HEK293 (cell line): ENCODE measurements at regions not wholly inside any gene's neighbourhood (a gene's known extent, or its start where the extent isn't known, plus 50 kb on each side); places are given as distances from the start of the nearest gene placed in this dataset.

Source experiments
- OSR2 ChIP-seq: fragments of 450-650 bp; formaldehyde crosslinking; IDR thresholded peaks from 2 replicates; pipeline ENCODE4 v1.5.1; 2016; ENCODE audit warnings: missing biosample characterization, missing genetic modification characterization
- TRIM28 ChIP-seq: IDR thresholded peaks from 2 replicates; pipeline ENCODE4 v1.6.1; 2011; ENCODE audit warnings: low read length, control low read depth, borderline replicate concordance
- ZFP41 ChIP-seq: fragments of 450-650 bp; formaldehyde crosslinking; IDR thresholded peaks from 2 replicates; pipeline ENCODE4 v1.5.1; 2016; ENCODE audit warnings: missing biosample characterization, missing genetic modification characterization, borderline replicate concordance
- ZNF138 ChIP-seq: fragments of 450-650 bp; formaldehyde crosslinking; IDR thresholded peaks from 2 replicates; pipeline ENCODE4 v1.5.1; 2016; ENCODE audit warnings: missing biosample characterization, missing genetic modification characterization, borderline replicate concordance
- ZNF292 ChIP-seq: fragments of 450-650 bp; formaldehyde crosslinking; IDR thresholded peaks from 2 replicates; pipeline ENCODE4 v1.5.1; 2016; ENCODE audit warnings: low read depth, missing biosample characterization, missing genetic modification characterization, borderline replicate concordance
- ZNF394 ChIP-seq: fragments of 450-650 bp; formaldehyde crosslinking; IDR thresholded peaks from 2 replicates; pipeline ENCODE4 v1.5.1; 2016; ENCODE audit warnings: missing biosample characterization, missing genetic modification characterization, mild to moderate bottlenecking, moderate library complexity, borderline replicate concordance
- ZNF530 ChIP-seq: fragments of 450-650 bp; formaldehyde crosslinking; IDR thresholded peaks from 2 replicates; pipeline ENCODE4 v1.5.1; 2016; ENCODE audit warnings: low read depth, missing biosample characterization, missing genetic modification characterization
- TF ChIP-seq, protein P1 (sequence below): fragments of 450-650 bp; formaldehyde crosslinking; IDR thresholded peaks from 2 replicates; pipeline ENCODE4 v1.5.1; 2016; ENCODE audit warnings: missing biosample characterization, missing genetic modification characterization
- TF ChIP-seq, protein P2 (sequence below): fragments of 450-650 bp; formaldehyde crosslinking; IDR thresholded peaks from 2 replicates; pipeline ENCODE4 v1.5.1; 2016; ENCODE audit warnings: missing biosample characterization, missing genetic modification characterization
- TF ChIP-seq, protein P3 (sequence below): sonication (generic); formaldehyde crosslinking; IDR thresholded peaks from 2 replicates; pipeline ENCODE4 v1.8.1; 2022; ENCODE audit warnings: mild to moderate bottlenecking, moderate library complexity, missing genetic modification reagents

DNA sequence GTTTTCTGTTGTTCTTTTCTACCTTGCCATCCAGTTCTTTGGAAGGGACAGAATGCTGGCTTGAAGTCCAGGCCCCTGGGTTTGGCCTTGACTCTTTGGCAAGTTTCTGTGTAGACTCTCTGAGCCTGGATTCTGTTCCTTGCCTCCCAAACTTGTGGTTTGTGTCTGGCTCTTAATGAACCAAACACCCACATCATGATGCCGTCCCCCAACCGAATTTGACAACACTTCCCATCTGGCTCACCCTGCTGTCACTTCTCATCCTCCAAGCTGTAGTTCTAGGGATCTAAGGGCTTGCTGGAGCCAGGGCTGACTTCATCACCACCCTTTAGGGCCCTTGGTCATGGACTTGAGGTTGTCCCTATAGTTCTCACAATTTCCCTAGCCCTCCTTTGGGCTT lies 68.9 kb upstream of the CELF4 start:
- no peak for TF ChIP-seq ZNF138 (tag by site-specific recombination)
- TF ChIP-seq ZNF292 (tag by site-specific recombination) = no peak
- no peak for TF ChIP-seq OSR2 (tag by site-specific recombination)
- TF ChIP-seq, protein P1, sequence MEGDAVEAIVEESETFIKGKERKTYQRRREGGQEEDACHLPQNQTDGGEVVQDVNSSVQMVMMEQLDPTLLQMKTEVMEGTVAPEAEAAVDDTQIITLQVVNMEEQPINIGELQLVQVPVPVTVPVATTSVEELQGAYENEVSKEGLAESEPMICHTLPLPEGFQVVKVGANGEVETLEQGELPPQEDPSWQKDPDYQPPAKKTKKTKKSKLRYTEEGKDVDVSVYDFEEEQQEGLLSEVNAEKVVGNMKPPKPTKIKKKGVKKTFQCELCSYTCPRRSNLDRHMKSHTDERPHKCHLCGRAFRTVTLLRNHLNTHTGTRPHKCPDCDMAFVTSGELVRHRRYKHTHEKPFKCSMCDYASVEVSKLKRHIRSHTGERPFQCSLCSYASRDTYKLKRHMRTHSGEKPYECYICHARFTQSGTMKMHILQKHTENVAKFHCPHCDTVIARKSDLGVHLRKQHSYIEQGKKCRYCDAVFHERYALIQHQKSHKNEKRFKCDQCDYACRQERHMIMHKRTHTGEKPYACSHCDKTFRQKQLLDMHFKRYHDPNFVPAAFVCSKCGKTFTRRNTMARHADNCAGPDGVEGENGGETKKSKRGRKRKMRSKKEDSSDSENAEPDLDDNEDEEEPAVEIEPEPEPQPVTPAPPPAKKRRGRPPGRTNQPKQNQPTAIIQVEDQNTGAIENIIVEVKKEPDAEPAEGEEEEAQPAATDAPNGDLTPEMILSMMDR = no peak
- TF ChIP-seq, protein P2, sequence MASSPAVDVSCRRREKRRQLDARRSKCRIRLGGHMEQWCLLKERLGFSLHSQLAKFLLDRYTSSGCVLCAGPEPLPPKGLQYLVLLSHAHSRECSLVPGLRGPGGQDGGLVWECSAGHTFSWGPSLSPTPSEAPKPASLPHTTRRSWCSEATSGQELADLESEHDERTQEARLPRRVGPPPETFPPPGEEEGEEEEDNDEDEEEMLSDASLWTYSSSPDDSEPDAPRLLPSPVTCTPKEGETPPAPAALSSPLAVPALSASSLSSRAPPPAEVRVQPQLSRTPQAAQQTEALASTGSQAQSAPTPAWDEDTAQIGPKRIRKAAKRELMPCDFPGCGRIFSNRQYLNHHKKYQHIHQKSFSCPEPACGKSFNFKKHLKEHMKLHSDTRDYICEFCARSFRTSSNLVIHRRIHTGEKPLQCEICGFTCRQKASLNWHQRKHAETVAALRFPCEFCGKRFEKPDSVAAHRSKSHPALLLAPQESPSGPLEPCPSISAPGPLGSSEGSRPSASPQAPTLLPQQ (tag by site-specific recombination) = no peak
- TF ChIP-seq ZFP41 (tag by site-specific recombination) = no peak
- no peak for TF ChIP-seq ZNF394 (tag by site-specific recombination)
- TF ChIP-seq ZNF530 (tag by site-specific recombination) = no peak
- TF ChIP-seq, protein P3, sequence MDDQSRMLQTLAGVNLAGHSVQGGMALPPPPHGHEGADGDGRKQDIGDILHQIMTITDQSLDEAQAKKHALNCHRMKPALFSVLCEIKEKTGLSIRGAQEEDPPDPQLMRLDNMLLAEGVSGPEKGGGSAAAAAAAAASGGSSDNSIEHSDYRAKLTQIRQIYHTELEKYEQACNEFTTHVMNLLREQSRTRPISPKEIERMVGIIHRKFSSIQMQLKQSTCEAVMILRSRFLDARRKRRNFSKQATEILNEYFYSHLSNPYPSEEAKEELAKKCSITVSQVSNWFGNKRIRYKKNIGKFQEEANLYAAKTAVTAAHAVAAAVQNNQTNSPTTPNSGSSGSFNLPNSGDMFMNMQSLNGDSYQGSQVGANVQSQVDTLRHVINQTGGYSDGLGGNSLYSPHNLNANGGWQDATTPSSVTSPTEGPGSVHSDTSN (CRISPR knock-in tag) = no peak
- no peak for TF ChIP-seq TRIM28
